ENCODE measurements at regions not wholly inside any gene's neighbourhood (a gene's known extent, or its start where the extent isn't known, plus 50 kb on each side); places are given as distances from the start of the nearest gene placed in this dataset.

DNA sequence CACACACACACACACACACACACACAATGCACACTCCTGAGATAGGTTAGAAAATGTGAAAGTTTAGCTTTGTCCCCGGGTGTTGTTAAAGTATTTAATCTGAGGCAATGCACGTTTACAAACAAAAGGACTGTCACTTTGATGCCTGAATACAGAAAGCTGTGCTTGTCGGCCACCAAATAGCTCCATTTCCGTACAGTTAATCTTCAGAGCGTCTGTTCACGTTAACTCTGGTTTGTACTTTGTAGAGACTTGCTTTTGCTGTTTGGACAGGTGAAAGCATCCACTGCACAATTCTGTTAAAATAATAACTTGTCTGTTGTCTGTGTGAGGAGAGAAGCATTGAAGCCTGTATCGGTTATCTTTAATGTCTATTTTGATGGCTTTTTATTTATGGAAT, 267.8 kb downstream of the FGF9 start:
- Histone ChIP-seq H3K36me3 (no peaks in the 10 kb centered on the region), H3K9me3 (peaks cover 0 to under 1% of the 10 kb centered on the region in 2 donors), H3K4me3 (no peak overlapping the region), H3K4me1 (no peaks in the 10 kb centered on the region), H3K27me3 (no peaks in the 10 kb centered on the region), H3K27ac (no peak overlapping the region)
- TF ChIP-seq, protein P1, sequence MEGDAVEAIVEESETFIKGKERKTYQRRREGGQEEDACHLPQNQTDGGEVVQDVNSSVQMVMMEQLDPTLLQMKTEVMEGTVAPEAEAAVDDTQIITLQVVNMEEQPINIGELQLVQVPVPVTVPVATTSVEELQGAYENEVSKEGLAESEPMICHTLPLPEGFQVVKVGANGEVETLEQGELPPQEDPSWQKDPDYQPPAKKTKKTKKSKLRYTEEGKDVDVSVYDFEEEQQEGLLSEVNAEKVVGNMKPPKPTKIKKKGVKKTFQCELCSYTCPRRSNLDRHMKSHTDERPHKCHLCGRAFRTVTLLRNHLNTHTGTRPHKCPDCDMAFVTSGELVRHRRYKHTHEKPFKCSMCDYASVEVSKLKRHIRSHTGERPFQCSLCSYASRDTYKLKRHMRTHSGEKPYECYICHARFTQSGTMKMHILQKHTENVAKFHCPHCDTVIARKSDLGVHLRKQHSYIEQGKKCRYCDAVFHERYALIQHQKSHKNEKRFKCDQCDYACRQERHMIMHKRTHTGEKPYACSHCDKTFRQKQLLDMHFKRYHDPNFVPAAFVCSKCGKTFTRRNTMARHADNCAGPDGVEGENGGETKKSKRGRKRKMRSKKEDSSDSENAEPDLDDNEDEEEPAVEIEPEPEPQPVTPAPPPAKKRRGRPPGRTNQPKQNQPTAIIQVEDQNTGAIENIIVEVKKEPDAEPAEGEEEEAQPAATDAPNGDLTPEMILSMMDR (IDR thresholded peaks at IDR 0.05): no peak
- DNase-seq (ENCODE audit: low spot score): no peak

DNA sequence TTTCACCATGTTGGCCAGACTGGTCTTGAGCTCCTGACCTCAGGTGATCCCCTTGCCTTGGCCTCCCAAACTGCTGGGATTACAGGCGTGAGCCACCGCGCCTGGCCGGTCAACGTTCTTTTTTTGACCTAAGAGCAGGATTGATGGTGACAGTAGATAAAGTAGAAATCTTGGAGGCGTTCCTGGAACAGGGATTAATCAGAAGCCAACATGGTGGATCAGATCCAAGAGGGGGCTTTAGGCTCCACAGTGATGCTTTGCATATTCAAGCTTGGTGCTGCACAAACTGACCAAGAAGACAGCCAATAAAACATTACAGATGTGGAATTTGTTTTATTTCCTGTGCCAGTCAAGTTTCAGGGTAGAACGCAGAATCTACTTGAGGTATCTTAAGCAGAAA, 271.2 kb downstream of the FGF9 start:
- DNase-seq (ENCODE audit: low spot score): no peak
- Histone ChIP-seq H3K27ac (no peak overlapping the region), H3K27me3 (no peaks in the 10 kb centered on the region), H3K9me3 (peaks cover 0 to 23% of the 10 kb centered on the region in 2 donors), H3K36me3 (no peaks in the 10 kb centered on the region), H3K4me1 (no peaks in the 10 kb centered on the region), H3K4me3 (no peak overlapping the region)
- TF ChIP-seq, protein P1 (IDR thresholded peaks at IDR 0.05): no peak

DNA sequence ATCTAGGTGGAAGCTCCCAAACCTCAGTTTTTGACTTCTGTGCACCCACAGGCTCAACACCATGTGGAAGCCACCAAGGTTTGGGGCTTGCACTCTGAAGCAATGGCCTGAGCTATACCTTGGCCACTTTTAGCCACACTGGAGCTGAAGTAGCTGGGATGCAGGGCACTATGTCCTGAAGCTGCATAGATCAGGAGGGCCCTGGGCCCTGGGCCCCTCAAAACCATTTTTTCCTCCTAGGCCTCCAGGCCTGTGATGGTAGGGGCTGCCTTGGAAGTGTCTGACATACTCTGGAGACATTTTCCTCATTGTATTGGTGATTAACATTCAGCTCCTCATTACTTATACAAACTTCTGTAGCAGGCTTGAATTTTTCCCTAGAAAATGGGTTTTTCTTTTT, 273.7 kb downstream of the FGF9 start:
- Histone ChIP-seq H3K4me1 (no peaks in the 10 kb centered on the region), H3K27me3 (no peaks in the 10 kb centered on the region), H3K4me3 (no peak overlapping the region), H3K36me3 (no peaks in the 10 kb centered on the region), H3K9me3 (peaks cover 0 to 23% of the 10 kb centered on the region in 2 donors), H3K27ac (no peak overlapping the region)
- TF ChIP-seq, protein P1 (IDR thresholded peaks at IDR 0.05): no peak
- no peak for DNase-seq (ENCODE audit: low spot score)

DNA sequence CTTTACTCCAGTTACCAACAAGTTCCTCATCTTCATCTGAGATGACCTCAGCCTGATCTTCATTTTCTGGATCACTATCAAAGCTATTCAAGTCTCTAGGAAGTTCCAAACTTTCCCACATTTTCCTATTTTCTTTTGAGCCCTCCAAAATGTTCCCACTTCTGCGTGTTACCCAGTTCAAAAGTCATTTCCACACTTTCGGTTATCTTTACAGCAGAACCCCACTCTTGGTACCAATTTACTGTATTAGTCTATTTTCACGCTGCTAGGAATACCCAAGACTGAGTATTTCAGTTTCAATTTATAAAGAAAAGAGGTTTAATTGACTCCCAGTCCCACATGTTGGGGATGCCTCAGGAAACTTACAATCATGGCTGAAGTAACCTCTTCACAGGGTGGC, 274.3 kb downstream of the FGF9 start:
- no peak overlapping the region for H3K27ac ChIP-seq
- TF ChIP-seq, protein P1 (IDR thresholded peaks at IDR 0.05): no peak
- DNase-seq (ENCODE audit: low spot score): no peak
- H3K4me3 ChIP-seq: no peak overlapping the region
- H3K4me1 ChIP-seq: no peaks in the 10 kb centered on the region
- H3K36me3 ChIP-seq: no peaks in the 10 kb centered on the region
- peaks cover 0 to 23% of the 10 kb centered on the region in 2 donors for H3K9me3 ChIP-seq
- H3K27me3 ChIP-seq: no peaks in the 10 kb centered on the region

DNA sequence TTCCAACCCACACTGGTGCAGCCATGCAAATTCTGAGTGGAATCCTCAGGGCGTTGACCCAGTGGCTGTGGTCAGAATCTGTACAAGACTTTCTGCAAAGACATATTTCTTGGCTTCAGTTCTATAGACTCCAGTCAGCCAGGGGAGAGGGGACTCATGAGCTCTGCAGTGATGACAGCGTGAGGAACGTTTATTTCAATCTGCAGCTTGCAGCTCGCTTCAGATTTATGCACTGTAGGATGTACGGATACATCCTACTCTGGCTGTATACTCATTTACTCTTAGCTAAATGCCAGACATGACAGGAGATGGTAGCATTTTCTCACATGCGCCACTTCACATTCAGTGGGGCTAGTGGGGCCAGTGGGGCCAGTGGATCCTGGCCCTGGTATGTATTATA, 276.1 kb downstream of the FGF9 start:
- H3K27me3 ChIP-seq: no peaks in the 10 kb centered on the region
- no peaks in the 10 kb centered on the region for H3K36me3 ChIP-seq
- TF ChIP-seq, protein P1 (IDR thresholded peaks at IDR 0.05): no peak
- H3K9me3 ChIP-seq: peaks cover 0 to 23% of the 10 kb centered on the region in 2 donors
- H3K27ac ChIP-seq: no peak overlapping the region
- no peak for DNase-seq (ENCODE audit: low spot score)
- no peaks in the 10 kb centered on the region for H3K4me1 ChIP-seq
- H3K4me3 ChIP-seq: no peak overlapping the region

DNA sequence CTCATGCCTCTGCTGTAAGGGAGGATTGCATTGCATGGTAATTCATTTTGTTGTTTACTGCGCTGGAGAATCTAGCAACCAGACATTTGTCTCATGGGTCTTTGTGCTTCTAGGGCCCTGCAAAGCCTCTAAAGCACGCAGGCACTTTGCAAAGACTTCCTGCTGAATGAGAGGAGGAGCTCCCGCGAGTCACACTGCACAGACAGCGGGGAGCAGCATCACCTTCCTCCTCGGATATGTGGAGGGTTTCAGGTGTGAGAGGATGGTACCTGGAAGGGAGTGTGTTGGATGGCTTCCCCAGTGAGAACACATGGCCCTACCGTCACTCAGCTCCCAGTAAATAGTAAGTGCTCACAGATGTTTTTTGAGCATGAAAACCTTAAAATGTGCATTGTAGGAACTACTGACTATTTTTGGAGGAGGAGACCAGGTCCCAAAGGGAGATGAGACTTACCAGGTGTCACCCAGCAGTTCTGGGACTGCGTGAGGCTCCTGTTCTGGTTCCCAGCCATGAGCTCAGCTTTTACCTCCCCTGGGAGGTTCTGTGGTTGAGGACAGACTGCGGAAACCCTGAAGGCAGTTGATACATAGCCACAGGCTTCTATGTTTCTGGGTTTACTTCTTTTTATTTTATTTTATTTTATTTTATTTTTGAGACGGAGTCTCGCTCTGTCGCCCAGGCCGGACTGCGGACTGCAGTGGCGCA, 278.0 kb downstream of the FGF9 start:
- H3K27ac ChIP-seq: no peak overlapping the region
- no peak overlapping the region for H3K4me3 ChIP-seq
- DNase-seq (ENCODE audit: low spot score): no peak
- no peaks in the 10 kb centered on the region for H3K27me3 ChIP-seq
- peaks cover 0 to 19% of the 10 kb centered on the region in 2 donors for H3K9me3 ChIP-seq
- H3K4me1 ChIP-seq: no peaks in the 10 kb centered on the region
- H3K36me3 ChIP-seq: no peaks in the 10 kb centered on the region
- TF ChIP-seq, protein P1 (IDR thresholded peaks at IDR 0.05): no peak

Measured in right atrium auricular region (tissue), 2 donors.